ENCODE measurements at regions not wholly inside any gene's neighbourhood (a gene's known extent, or its start where the extent isn't known, plus 50 kb on each side); places are given as distances from the start of the nearest gene placed in this dataset.

- H3K4me3 ChIP-seq, result peak overlapping the region; percentile 62
- CTCF ChIA-PET, result interaction anchor here (1.2 kb wide), 1 partner anchor 116 kb away, joined by 3 read pairs; no protein-coding TSS in a partner anchor
- TF ChIP-seq EZH2 (IDR thresholded peaks at IDR 0.05; ENCODE audit: low read depth), result no peak
- no peak for TF ChIP-seq CTCF (conservative IDR thresholded peaks at IDR 0.05)
- peak overlapping the region; percentile 51 for H2AFZ ChIP-seq
- no TSS peak for BruUV-seq (replicated peaks)
- H3K79me2 ChIP-seq (ENCODE audit: low read depth), result peaks cover 23% of the 10 kb centered on the region
- H3K9me2 ChIP-seq (ENCODE audit: insufficient read depth), result no peaks in the 10 kb centered on the region
- peaks cover 62% of the 10 kb centered on the region for H3F3A ChIP-seq (ENCODE audit: insufficient read depth, low read depth)
- POLR2A ChIA-PET (ENCODE audit: unreplicated experiment), result interaction anchor here (0.6 to 1.2 kb wide), 5 partner anchors 10 to 141 kb away, joined by 3 to 14 read pairs (median 4); no protein-coding TSS in a partner anchor
- intact Hi-C loops (cut with micrococcal nuclease; ENCODE audit: unreplicated experiment), result loop anchor here (1.0 to 5.0 kb wide), 10 partner anchors 15 to 385 kb away; partner anchors contain the start of gene ZNF217
- H3K4me1 ChIP-seq (replicated peaks; ENCODE audit: insufficient read depth), result peaks cover 89% of the 10 kb centered on the region
- H3K4me2 ChIP-seq, result peak overlapping the region; percentile 88
- H3K27me3 ChIP-seq (ENCODE audit: insufficient read depth, low read depth), result no peaks in the 10 kb centered on the region
- no peaks in the 10 kb centered on the region for H3K36me3 ChIP-seq (ENCODE audit: low read depth)
- no peaks in the 10 kb centered on the region; the same call in 1 of the 2 replicates for H3K9me3 ChIP-seq (ENCODE audit: insufficient read depth, low read depth)
- no peaks in the 10 kb centered on the region for H4K20me1 ChIP-seq (ENCODE audit: insufficient read depth)
- H3K27ac ChIP-seq, result peak overlapping the region; percentile 98
- DNase-seq, result no peak
These were observed 143.9 kb upstream of the ZNF217 start for GRCh38 chr20:53737396-53738038.

- ChIA-PET CTCF (interaction anchor here (1.1 to 1.2 kb wide), 2 partner anchors 94 to 115 kb away, joined by 3 to 5 read pairs; no protein-coding TSS in a partner anchor), POLR2A (ENCODE audit: unreplicated experiment) (interaction anchor here (0.6 to 1.4 kb wide), 11 partner anchors 11 to 169 kb away, joined by 3 to 14 read pairs (median 8); partner anchors contain the start of gene ZNF217)
- H3K4me1 ChIP-seq (replicated peaks; ENCODE audit: insufficient read depth), result peaks cover 84% of the 10 kb centered on the region
- H4K20me1 ChIP-seq (ENCODE audit: insufficient read depth), result no peaks in the 10 kb centered on the region
- H3F3A ChIP-seq (ENCODE audit: insufficient read depth, low read depth), result peaks cover 62% of the 10 kb centered on the region
- peak overlapping the region; percentile 98 for H3K27ac ChIP-seq
- H3K9me3 ChIP-seq (ENCODE audit: insufficient read depth, low read depth), result no peaks in the 10 kb centered on the region; the same call in 1 of the 2 replicates
- intact Hi-C loops (cut with micrococcal nuclease; ENCODE audit: unreplicated experiment), result loop anchor here (1.0 to 5.0 kb wide), 5 partner anchors 44 to 385 kb away; no protein-coding TSS in a partner anchor
- H3K9me2 ChIP-seq (ENCODE audit: insufficient read depth), result no peaks in the 10 kb centered on the region
- TF ChIP-seq EZH2 (IDR thresholded peaks at IDR 0.05; ENCODE audit: low read depth) (no peak), CTCF (conservative IDR thresholded peaks at IDR 0.05) (no peak)
- peaks cover 23% of the 10 kb centered on the region for H3K79me2 ChIP-seq (ENCODE audit: low read depth)
- H3K27me3 ChIP-seq (ENCODE audit: insufficient read depth, low read depth), result no peaks in the 10 kb centered on the region
- H3K4me2 ChIP-seq, result peak overlapping the region; percentile 88
- DNase-seq, result peak in 1 of 2 experiments; percentile 62
- H2AFZ ChIP-seq, result peak overlapping the region; percentile 51; the same call in 1 of the 2 replicates
- no peaks in the 10 kb centered on the region for H3K36me3 ChIP-seq (ENCODE audit: low read depth)
- peak overlapping the region; percentile 62 for H3K4me3 ChIP-seq
- TSS peak; percentile 21 for BruUV-seq (replicated peaks)
These were observed 143.2 kb upstream of the ZNF217 start for GRCh38 chr20:53736757-53737395.

GRCh38 chr20:53736122-53736756, 142.6 kb upstream of the ZNF217 start:
- peaks cover 23% of the 10 kb centered on the region for H3K79me2 ChIP-seq (ENCODE audit: low read depth)
- H3K9me3 ChIP-seq (ENCODE audit: insufficient read depth, low read depth), result no peaks in the 10 kb centered on the region; the same call in 1 of the 2 replicates
- H3K4me3 ChIP-seq, result peak overlapping the region; percentile 62
- H3K36me3 ChIP-seq (ENCODE audit: low read depth), result no peaks in the 10 kb centered on the region
- H3K4me1 ChIP-seq (replicated peaks; ENCODE audit: insufficient read depth), result peaks cover 78% of the 10 kb centered on the region
- CTCF ChIA-PET, result interaction anchor here (0.5 to 1.2 kb wide), 3 partner anchors 93 to 910 kb away, joined by 3 to 7 read pairs (median 5); no protein-coding TSS in a partner anchor
- peaks cover 62% of the 10 kb centered on the region for H3F3A ChIP-seq (ENCODE audit: insufficient read depth, low read depth)
- no peaks in the 10 kb centered on the region for H3K9me2 ChIP-seq (ENCODE audit: insufficient read depth)
- DNase-seq, result peak; percentile 35 to 94
- H4K20me1 ChIP-seq (ENCODE audit: insufficient read depth), result no peaks in the 10 kb centered on the region
- peak overlapping the region; percentile 51 for H2AFZ ChIP-seq
- no peak for TF ChIP-seq CTCF (conservative IDR thresholded peaks at IDR 0.05)
- TF ChIP-seq EZH2 (IDR thresholded peaks at IDR 0.05; ENCODE audit: low read depth), result no peak
- intact Hi-C loops (cut with micrococcal nuclease; ENCODE audit: unreplicated experiment), result loop anchor here (1.0 to 5.0 kb wide), 5 partner anchors 43 to 386 kb away; no protein-coding TSS in a partner anchor
- BruUV-seq (replicated peaks), result no TSS peak
- POLR2A ChIA-PET (ENCODE audit: unreplicated experiment), result interaction anchor here (0.5 to 1.4 kb wide), 15 partner anchors 12 to 198 kb away, joined by 3 to 14 read pairs (median 5); partner anchors contain the start of gene ZNF217
- H3K27me3 ChIP-seq (ENCODE audit: insufficient read depth, low read depth), result no peaks in the 10 kb centered on the region
- peak overlapping the region; percentile 88 for H3K4me2 ChIP-seq
- peak overlapping the region; percentile 98 for H3K27ac ChIP-seq
